ENCODE measurements at regions not wholly inside any gene's neighbourhood (a gene's known extent, or its start where the extent isn't known, plus 50 kb on each side); places are given as distances from the start of the nearest gene placed in this dataset.
"Not testable (repeated sequence)": the region's sequence is repeated elsewhere in the genome, so short reads cannot be mapped to it uniquely, and the experiment has no call there.

GRCh38 chr15:20367093-20367492 is 174.5 kb downstream of the GOLGA6L6 start:
- no peak for DNase-seq

- not testable (repeated sequence) for DNase-seq
Measured at GRCh38 chr15:20363591-20363990, 178.0 kb downstream of the GOLGA6L6 start.

- no peak for DNase-seq
Measured at GRCh38 chr15:20361091-20361490, 180.5 kb downstream of the GOLGA6L6 start.

- no peak for DNase-seq
Measured at GRCh38 chr15:20358779-20359414, 182.7 kb downstream of the GOLGA6L6 start.

- no peak for DNase-seq
Measured at GRCh38 chr15:20358066-20358778, 183.4 kb downstream of the GOLGA6L6 start.

- no peak for DNase-seq
Measured at GRCh38 chr15:20357481-20358065, 184.0 kb downstream of the GOLGA6L6 start.

GRCh38 chr15:20356911-20357480 is 184.6 kb downstream of the GOLGA6L6 start:
- no peak for DNase-seq

- no peak for DNase-seq
Measured at GRCh38 chr15:20356444-20356910, 185.1 kb downstream of the GOLGA6L6 start.

- no peak for DNase-seq
Measured at GRCh38 chr15:20355256-20355868, 186.2 kb downstream of the GOLGA6L6 start.

GRCh38 chr15:20354884-20355223 is 186.7 kb downstream of the GOLGA6L6 start:
- not testable (repeated sequence) for DNase-seq

- DNase-seq: no peak
Measured at GRCh38 chr15:20353966-20354883, 187.4 kb downstream of the GOLGA6L6 start.

GRCh38 chr15:20352241-20353200 is 189.1 kb downstream of the GOLGA6L6 start:
- no peak for DNase-seq

GRCh38 chr15:20351448-20351971 is 190.1 kb downstream of the GOLGA6L6 start:
- DNase-seq: no peak

GRCh38 chr15:20349774-20350498 is 191.7 kb downstream of the GOLGA6L6 start:
- DNase-seq: no peak

GRCh38 chr15:20348900-20349773 is 192.5 kb downstream of the GOLGA6L6 start:
- no peak for DNase-seq

GRCh38 chr15:20348291-20348899 is 193.2 kb downstream of the GOLGA6L6 start:
- DNase-seq: no peak

- no peak for DNase-seq
Measured at GRCh38 chr15:20346082-20346805, 195.4 kb downstream of the GOLGA6L6 start.

Measured in NCI-H82 (cell line).